Upper lobe of left lung (tissue), 4 donors: ENCODE measurements at regions not wholly inside any gene's neighbourhood (a gene's known extent, or its start where the extent isn't known, plus 50 kb on each side); places are given as distances from the start of the nearest gene placed in this dataset.

Source experiments
- CTCF ChIP-seq, 6 experiments: fragments of 450-650 bp in 4 of 6; fragments of 200-600 bp in 2 of 6; sonication (generic) in 2 of 6; IDR thresholded peaks; one replicate each; pipeline ENCODE4 v1.5.1; 2016 to 2019; ENCODE audit warnings: antibody characterized with exemption in 6 of 6
- EP300 ChIP-seq, 4 donors: sonication (generic); formaldehyde crosslinking; IDR thresholded peaks; one replicate each; pipeline ENCODE4 v1.5.1; 2017; ENCODE audit warnings: antibody characterized with exemption in 4 of 4, control low read depth in 2 of 4

- TF ChIP-seq CTCF (IDR thresholded peaks at IDR 0.05), result no peak
- no peak for TF ChIP-seq EP300 (IDR thresholded peaks at IDR 0.05)
Measured at GRCh38 chr5:100992354-100992753, 89.3 kb upstream of the ST8SIA4 start.
